Keratinocyte (primary cell): ENCODE measurements at regions not wholly inside any gene's neighbourhood (a gene's known extent, or its start where the extent isn't known, plus 50 kb on each side); places are given as distances from the start of the nearest gene placed in this dataset.

Source experiments
- DNase-seq: peaks from one replicate; pipeline ENCODE4 v3.0.0-alpha.2; 2011; ENCODE audit warnings: low read depth, missing footprints, low spot score
- FAIRE-seq: peaks from 2 replicates; lab custom pipeline; 2011; peaks lifted over from hg19 to GRCh38; lab: Jason Lieb, UNC
- H2AFZ ChIP-seq: 2 replicates; pipeline ENCODE4 v1.6.0; 2012; ENCODE audit warnings: low read length, control low read depth, inconsistent platforms; ENCODE audit not compliant: control insufficient read depth
- H3K27ac ChIP-seq: 2 replicates; pipeline ENCODE4 v1.5.1; 2011; ENCODE audit warnings: low read length; ENCODE audit not compliant: control insufficient read depth, insufficient read depth
- H3K27me3 ChIP-seq: 3 replicates; pipeline ENCODE4 v1.6.0; 2011; ENCODE audit warnings: low read length; ENCODE audit not compliant: control insufficient read depth, insufficient read depth; ENCODE audit errors: extremely low read depth
- H3K36me3 ChIP-seq, 2 experiments: 2 replicates in 1 of 2; 3 replicates in 1 of 2; pipeline ENCODE4 v1.5.1; 2011; ENCODE audit warnings: low read length in 2 of 2, mild to moderate bottlenecking in 1 of 2; ENCODE audit not compliant: control insufficient read depth in 2 of 2, insufficient read depth in 2 of 2; ENCODE audit errors: extremely low read depth in 1 of 2
- H3K4me1 ChIP-seq: 3 replicates; pipeline ENCODE4 v1.5.1; 2011; ENCODE audit warnings: low read length; ENCODE audit not compliant: control insufficient read depth, insufficient read depth; ENCODE audit errors: extremely low read depth
- H3K4me2 ChIP-seq: 3 replicates; pipeline ENCODE4 v1.6.0; 2011; ENCODE audit warnings: low read depth, low read length; ENCODE audit not compliant: control insufficient read depth, insufficient read depth; ENCODE audit errors: extremely low read depth
- H3K4me3 ChIP-seq, 3 experiments: fragments of 200-600 bp in 1 of 3; sonication (generic) in 1 of 3; 2 replicates in 2 of 3; 3 replicates in 1 of 3; pipeline ENCODE4 v1.5.1; 2011 to 2016; ENCODE audit warnings: low read length in 3 of 3, mild to moderate bottlenecking in 3 of 3, control low read depth in 2 of 3, inconsistent platforms in 1 of 3, low read depth in 1 of 3, mixed read lengths in 1 of 3, mixed run types in 1 of 3, moderate library complexity in 1 of 3; ENCODE audit not compliant: control insufficient read depth in 2 of 3, insufficient read depth in 2 of 3; ENCODE audit errors: extremely low read depth in 1 of 3
- H3K79me2 ChIP-seq: 2 replicates; pipeline ENCODE4 v1.6.0; 2012; ENCODE audit warnings: low read length; ENCODE audit not compliant: control insufficient read depth, insufficient read depth
- H3K9ac ChIP-seq: 3 replicates; pipeline ENCODE4 v1.6.0; 2011; ENCODE audit warnings: low read length; ENCODE audit not compliant: control insufficient read depth, insufficient read depth; ENCODE audit errors: extremely low read depth
- H3K9me1 ChIP-seq: 3 replicates; pipeline ENCODE4 v1.6.0; 2011; ENCODE audit warnings: low read length; ENCODE audit not compliant: control insufficient read depth, insufficient read depth; ENCODE audit errors: extremely low read depth
- H3K9me3 ChIP-seq: 2 replicates; pipeline ENCODE4 v1.5.1; 2012; ENCODE audit warnings: low read depth, low read length; ENCODE audit not compliant: control insufficient read depth
- H4K20me1 ChIP-seq: 3 replicates; pipeline ENCODE4 v1.6.0; 2011; ENCODE audit warnings: low read length; ENCODE audit not compliant: control insufficient read depth, insufficient read depth; ENCODE audit errors: extremely low read depth
- CTCF ChIP-seq, 3 experiments: IDR thresholded peaks in 1 of 3; conservative IDR thresholded peaks in 1 of 3; optimal IDR thresholded peaks in 1 of 3; 2 replicates in 2 of 3; 3 replicates in 1 of 3; pipeline versions ENCODE3 to v1.5.1; 2011; ENCODE audit warnings: low read length in 3 of 3, mild to moderate bottlenecking in 3 of 3, moderate library complexity in 2 of 3, control low read depth in 1 of 3, inconsistent platforms in 1 of 3; ENCODE audit not compliant: insufficient read depth in 2 of 3; ENCODE audit errors: extremely low read depth in 1 of 3
- EZH2 ChIP-seq: IDR thresholded peaks from one replicate; pipeline ENCODE4 v1.6.1; 2012; ENCODE audit warnings: inconsistent platforms, mild to moderate bottlenecking, low read length, moderate library complexity
- dilution Hi-C: fragments of 300-500 bp; cut with MboI; formaldehyde crosslinking; loops from one replicate; pipeline ENCODE4 v1.7.0; 2020; ENCODE audit warnings: low sequenced_read_pairs; ENCODE audit not compliant: extremely low pct_ligation_motif_present

DNA sequence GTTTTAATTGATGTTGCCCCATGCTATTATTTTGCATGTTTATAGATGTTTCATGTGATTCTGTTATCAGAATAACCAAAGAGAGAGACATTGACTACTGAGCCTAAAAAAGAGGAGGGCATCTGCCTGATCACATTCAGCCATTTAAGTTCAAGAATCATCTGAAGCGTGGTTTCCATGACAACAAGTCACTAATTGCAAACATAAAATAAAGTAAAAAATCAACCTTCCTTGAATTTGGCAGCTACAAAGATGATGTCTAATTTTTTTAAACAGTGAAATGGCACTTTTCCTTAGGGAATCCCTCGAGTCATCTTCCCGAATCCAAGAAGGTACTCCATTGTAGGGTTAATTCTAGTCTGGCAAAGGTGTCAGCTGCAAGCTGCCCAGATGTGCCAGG is 884.2 kb downstream of the DIAPH3 start:
- dilution Hi-C loops: no loop called here
- no peaks in the 10 kb centered on the region for H3K79me2 ChIP-seq
- no peaks in the 10 kb centered on the region for H3K9me3 ChIP-seq
- H3K27me3 ChIP-seq: no peaks in the 10 kb centered on the region
- DNase-seq (no peak), FAIRE-seq (no peak)
- no peak for TF ChIP-seq CTCF (optimal IDR thresholded peaks at IDR 0.05 in 1 of 3, IDR thresholded peaks at IDR 0.05 in 1 of 3, conservative IDR thresholded peaks at IDR 0.05 in 1 of 3; ENCODE audit: extremely low read depth in 1 of 3, insufficient read depth in 2 of 3, low read length in 3 of 3)
- TF ChIP-seq EZH2: no peak
- no peaks in the 10 kb centered on the region for H3K36me3 ChIP-seq
- H3K27ac ChIP-seq: no peak overlapping the region
- H3K9ac ChIP-seq: no peak overlapping the region
- no peaks in the 10 kb centered on the region for H3K4me1 ChIP-seq
- no peaks in the 10 kb centered on the region for H4K20me1 ChIP-seq
- H3K4me3 ChIP-seq: no peak overlapping the region
- H3K9me1 ChIP-seq: no peaks in the 10 kb centered on the region
- no peak overlapping the region for H2AFZ ChIP-seq
- no peak overlapping the region for H3K4me2 ChIP-seq

- FAIRE-seq: no peak
- H3K36me3 ChIP-seq: no peaks in the 10 kb centered on the region
These were observed 883.4 kb downstream of the DIAPH3 start for GRCh38 chr13:59280297-59280696.

More at GRCh38 chr13:59280297-59280696, 883.4 kb downstream of the DIAPH3 start:
- DNase-seq: no peak
- Histone ChIP-seq H3K4me3 (no peak overlapping the region), H2AFZ (no peak overlapping the region), H3K9ac (no peak overlapping the region), H3K79me2 (no peaks in the 10 kb centered on the region), H3K4me1 (no peaks in the 10 kb centered on the region), H3K9me3 (no peaks in the 10 kb centered on the region), H3K9me1 (no peaks in the 10 kb centered on the region), H3K27ac (no peak overlapping the region), H3K4me2 (no peak overlapping the region), H3K27me3 (no peaks in the 10 kb centered on the region), H4K20me1 (no peaks in the 10 kb centered on the region)
- dilution Hi-C loops: no loop called here
- TF ChIP-seq CTCF (optimal IDR thresholded peaks at IDR 0.05 in 1 of 3, IDR thresholded peaks at IDR 0.05 in 1 of 3, conservative IDR thresholded peaks at IDR 0.05 in 1 of 3; ENCODE audit: extremely low read depth in 1 of 3, insufficient read depth in 2 of 3, low read length in 3 of 3) (no peak), EZH2 (no peak)
